Fibroblast of peridontal ligament (primary cell): ENCODE measurements at regions not wholly inside any gene's neighbourhood (a gene's known extent, or its start where the extent isn't known, plus 50 kb on each side); places are given as distances from the start of the nearest gene placed in this dataset.

ENCODE experiments used
- DNase-seq: peaks from one replicate; pipeline ENCODE4 v3.0.0-alpha.2; 2010; ENCODE audit errors: extremely low read depth

GRCh38 chr9:109883623-109884022 is 103.6 kb downstream of the PALM2AKAP2 start:
- no peak for DNase-seq

- no peak for DNase-seq
Measured at GRCh38 chr9:109886041-109886440, 106.0 kb downstream of the PALM2AKAP2 start.

DNA sequence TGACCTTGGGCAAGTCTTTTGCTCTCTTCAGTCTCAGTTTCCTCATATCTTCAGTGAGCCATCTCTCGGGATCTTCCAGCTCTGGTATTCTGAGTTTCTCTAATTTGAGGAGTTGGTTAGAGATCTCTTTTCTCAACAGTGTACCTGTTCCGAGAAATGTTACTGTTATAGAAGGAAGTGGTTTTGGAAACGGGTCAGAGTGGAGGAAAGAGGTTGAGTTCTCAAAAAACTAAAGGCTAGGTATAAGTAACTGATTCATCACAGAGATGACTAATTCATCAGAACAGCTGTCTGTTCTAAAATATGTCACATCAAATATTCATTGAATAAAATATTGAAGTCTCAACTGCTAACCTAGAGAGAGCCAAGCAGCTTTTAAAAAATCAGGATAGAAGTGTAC is 106.6 kb downstream of the PALM2AKAP2 start:
- DNase-seq, result no peak

GRCh38 chr9:109887079-109887478 is 107.1 kb downstream of the PALM2AKAP2 start:
- DNase-seq, result peak; percentile 76

DNA sequence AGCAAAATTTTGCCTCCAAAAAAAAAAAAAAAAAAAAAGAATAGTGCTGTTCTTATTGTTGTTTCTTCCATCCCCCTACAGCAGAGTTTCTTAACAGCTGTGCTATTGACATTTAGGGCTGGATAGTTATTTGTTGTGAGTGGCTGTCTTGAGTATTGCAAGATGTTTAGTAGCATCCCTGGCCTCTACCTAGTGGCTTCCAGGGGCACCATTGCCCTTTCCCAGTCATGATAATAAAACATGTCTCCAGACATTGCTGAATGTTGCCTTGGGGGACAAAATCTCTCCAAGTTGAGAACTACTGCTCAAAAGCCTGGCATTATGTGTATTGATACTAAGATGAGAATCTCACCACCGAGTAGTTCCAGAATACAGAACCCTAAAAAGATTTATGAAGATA is 108.7 kb downstream of the PALM2AKAP2 start:
- DNase-seq, result no peak

GRCh38 chr9:109889456-109889855 is 109.5 kb downstream of the PALM2AKAP2 start:
- DNase-seq, result no peak

- peak; percentile 31 for DNase-seq
Measured at GRCh38 chr9:109893241-109893640, 113.2 kb downstream of the PALM2AKAP2 start.

GRCh38 chr9:109894473-109894872 is 114.5 kb downstream of the PALM2AKAP2 start:
- DNase-seq, result no peak

- peak; percentile 55 for DNase-seq
Measured at GRCh38 chr9:109894921-109895758, 115.1 kb downstream of the PALM2AKAP2 start.

DNA sequence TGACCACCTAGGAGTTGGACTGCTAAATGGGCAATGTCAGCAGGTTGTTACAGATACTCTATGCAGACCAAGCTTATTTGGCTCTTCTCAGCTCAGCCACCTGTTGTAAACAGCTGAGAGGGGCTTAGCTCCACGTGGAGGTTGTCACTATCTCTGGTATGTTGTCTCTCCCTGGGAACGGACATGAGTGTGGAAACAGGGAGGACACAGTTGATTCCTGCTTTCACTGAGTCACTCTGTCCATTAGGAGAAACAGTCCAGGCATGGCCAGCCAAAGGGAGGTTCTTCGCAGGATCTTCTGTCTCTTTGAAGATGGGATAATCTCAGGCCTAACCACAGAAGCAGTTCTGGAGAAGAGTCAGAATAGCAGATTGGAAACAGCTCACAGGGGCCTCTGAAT is 121.2 kb downstream of the PALM2AKAP2 start:
- peak; percentile 21 for DNase-seq

GRCh38 chr9:109903515-109904138 is 123.6 kb downstream of the PALM2AKAP2 start:
- peak; percentile 88 for DNase-seq

DNA sequence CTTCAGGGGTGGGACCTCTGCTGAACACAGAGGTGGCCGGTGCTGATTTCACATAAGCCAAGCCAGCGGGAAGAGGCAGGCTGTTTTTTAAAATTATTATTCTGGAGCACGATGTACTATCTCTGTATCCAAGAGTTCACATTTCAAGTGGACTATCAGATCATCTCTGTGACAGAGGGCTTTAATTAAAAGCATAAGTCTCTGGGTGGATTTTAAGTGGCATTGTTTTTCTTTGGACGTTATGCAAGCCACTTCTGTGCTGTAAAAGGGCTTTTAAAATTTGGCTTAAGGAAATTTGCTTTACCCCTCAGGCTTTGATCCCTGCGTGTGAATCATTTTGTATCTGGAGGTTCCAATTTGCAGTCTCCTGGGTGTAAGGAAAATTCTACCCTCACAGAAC is 124.7 kb downstream of the PALM2AKAP2 start:
- peak; percentile 74 for DNase-seq

DNA sequence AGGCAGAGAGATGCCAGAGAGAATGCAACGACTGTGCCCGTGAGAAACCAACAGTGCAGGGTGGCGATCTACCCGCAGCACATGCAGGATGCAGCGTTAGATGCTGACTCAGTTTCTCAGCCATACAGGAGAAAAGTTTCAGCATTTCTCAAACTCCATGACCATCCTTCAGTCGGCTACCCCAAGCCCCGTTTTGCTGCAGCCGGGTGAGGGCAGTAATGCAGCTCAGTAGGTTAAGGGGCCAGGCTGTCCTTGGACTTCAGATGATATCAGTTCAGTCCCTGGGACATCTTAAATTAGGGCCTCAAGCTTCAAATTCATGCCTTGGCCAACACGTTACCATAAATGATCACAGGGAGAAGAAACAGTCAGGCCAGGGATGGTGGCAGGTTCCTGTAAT is 125.5 kb downstream of the PALM2AKAP2 start:
- DNase-seq, result no peak

GRCh38 chr9:109906766-109907382 is 126.9 kb downstream of the PALM2AKAP2 start:
- peak; percentile 65 for DNase-seq

- no peak for DNase-seq
Measured at GRCh38 chr9:109907400-109907799, 127.4 kb downstream of the PALM2AKAP2 start.

GRCh38 chr9:109907810-109908458 is 127.9 kb downstream of the PALM2AKAP2 start:
- peak; percentile 21 for DNase-seq

DNA sequence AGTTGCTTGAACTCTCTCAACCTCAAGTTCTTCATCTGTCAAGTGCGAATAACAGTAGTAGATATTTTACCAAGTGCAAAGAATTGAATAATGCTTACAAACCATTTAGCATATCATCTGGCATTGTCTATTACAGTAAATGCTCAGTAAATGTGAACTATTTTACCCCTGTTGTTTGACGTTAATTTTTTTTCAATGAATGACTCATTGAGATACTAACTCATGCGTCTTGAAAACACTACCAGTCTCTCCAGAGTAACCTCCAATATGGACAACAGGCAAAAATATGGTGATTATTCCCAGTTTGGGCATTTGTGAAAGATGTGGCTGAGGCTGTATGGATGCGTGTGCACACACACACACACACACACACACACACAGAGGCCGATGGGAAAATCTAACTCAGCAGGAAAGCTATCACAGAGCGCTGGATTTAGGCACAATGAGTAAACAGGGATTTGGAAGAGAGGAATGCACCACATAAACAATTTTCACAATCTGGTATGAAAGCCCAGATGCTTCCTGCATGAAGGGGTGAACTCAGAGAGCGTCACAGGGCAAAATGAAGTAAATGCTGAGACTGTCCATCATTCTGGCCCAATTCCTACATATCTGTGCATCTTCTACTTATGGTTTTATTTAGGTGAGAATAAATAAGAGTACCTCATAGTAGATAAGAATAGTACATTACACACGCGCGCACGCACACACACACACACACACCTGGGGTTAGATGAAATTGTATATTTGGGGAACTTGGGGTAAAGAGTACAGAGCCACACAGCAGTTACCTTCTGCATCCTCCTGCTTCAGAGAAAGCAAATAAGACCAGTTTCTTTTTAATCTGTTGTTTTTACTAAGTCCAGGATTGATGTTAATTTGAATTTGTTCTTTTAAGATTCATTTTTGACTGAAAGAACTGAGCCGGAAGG is 128.7 kb downstream of the PALM2AKAP2 start:
- peak; percentile 89 for DNase-seq

- DNase-seq, result peak; percentile 91
Measured at GRCh38 chr9:109910671-109911518, 130.9 kb downstream of the PALM2AKAP2 start.

DNA sequence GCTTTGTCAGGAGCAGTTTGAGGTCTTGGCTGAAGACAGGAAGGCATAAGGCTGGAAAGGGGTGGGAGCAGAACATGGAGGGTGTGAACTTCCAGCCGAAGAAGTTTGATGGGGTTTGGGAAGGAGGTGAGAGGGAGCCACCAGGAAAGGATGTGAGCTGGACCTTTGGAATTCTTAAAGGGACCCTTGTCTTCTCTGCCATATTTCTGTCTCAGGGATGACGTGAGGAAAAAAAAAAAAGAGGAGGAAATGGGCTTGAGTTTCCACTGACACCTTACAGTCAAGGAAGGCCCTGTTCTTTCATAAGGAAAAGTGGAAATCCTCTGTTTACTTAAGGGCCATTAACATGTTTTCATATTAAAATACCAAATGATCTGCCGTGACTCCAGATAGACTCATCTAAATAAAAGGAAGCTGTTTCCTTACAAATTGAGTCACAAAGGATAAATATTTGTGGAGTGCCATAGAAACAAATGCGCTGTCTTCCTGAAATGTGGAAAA is 132.1 kb downstream of the PALM2AKAP2 start:
- peak; percentile 69 for DNase-seq
